ENCODE measurements at regions not wholly inside any gene's neighbourhood (a gene's known extent, or its start where the extent isn't known, plus 50 kb on each side); places are given as distances from the start of the nearest gene placed in this dataset.

DNA sequence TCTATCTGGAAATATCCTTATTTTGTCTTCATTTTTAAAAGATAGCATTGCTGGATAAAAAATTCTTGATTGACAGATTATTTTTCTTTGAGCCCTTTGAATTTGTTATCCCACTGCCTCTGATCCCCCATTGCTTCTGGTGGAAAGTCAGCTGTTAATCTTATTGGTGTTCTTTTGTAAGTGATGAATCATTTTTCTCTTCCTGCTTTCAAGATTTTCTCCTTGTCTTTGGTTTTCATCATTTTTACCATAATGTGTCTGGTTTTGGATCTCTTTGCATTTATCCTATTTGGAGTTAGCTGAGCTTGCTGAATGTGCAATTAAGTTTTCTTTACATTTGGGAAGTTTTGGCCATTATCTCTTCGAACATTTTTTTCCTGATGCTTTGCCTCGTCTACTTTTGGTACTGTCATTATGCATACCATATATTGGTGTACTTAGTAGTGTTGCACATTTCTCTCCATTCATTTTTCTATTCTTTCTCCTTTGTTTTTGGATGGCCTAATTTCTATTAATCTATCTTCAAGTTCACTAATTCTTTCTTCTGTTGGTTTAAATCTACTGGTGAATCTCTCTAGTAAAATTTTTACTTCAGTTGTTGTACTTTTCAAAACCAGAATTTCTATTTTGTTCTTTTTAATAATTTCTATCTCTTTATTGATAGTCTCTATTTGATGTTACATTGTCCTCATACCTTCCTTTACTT, 440.0 kb upstream of the PROK2 start:
- peaks cover 4% of the 10 kb centered on the region for H3K9me3 ChIP-seq (ENCODE audit: control insufficient read depth, insufficient read depth, low read length)
- no peak overlapping the region for H3K4me3 ChIP-seq (ENCODE audit: low read depth, low read length)
- H3K36me3 ChIP-seq (ENCODE audit: control insufficient read depth, insufficient read depth, low read length), result no peaks in the 10 kb centered on the region
- H3K9ac ChIP-seq (ENCODE audit: low read depth, low read length), result no peak overlapping the region
- no peaks in the 10 kb centered on the region for H3K4me1 ChIP-seq (ENCODE audit: control insufficient read depth, insufficient read depth, low read length)
- H3K27me3 ChIP-seq (ENCODE audit: control insufficient read depth, insufficient read depth, low read length), result no peaks in the 10 kb centered on the region

DNA sequence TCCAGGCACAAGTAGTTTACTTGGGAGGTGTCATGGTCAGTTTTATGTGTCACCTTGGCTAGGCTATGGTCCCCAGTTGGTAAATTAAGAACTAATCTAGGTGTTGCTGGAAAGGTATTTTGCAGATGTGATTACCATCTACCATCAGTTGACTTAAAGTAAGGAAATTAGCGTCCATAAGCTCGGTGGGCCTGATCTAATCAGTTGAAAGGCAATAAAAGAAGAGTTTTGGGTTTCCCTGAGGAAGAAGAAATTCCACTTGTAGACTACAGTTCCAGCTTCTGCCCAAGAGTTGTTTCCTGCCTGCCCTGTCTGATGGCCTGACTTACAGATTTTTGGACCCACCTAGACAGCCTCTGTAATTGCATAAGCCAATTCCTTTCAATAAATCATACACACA, 438.7 kb upstream of the PROK2 start:
- Histone ChIP-seq H3K4me3 (ENCODE audit: low read depth, low read length) (no peak overlapping the region), H3K27me3 (ENCODE audit: control insufficient read depth, insufficient read depth, low read length) (no peaks in the 10 kb centered on the region), H3K36me3 (ENCODE audit: control insufficient read depth, insufficient read depth, low read length) (no peaks in the 10 kb centered on the region), H3K9me3 (ENCODE audit: control insufficient read depth, insufficient read depth, low read length) (peaks cover 4% of the 10 kb centered on the region), H3K4me1 (ENCODE audit: control insufficient read depth, insufficient read depth, low read length) (no peaks in the 10 kb centered on the region), H3K9ac (ENCODE audit: low read depth, low read length) (no peak overlapping the region)

DNA sequence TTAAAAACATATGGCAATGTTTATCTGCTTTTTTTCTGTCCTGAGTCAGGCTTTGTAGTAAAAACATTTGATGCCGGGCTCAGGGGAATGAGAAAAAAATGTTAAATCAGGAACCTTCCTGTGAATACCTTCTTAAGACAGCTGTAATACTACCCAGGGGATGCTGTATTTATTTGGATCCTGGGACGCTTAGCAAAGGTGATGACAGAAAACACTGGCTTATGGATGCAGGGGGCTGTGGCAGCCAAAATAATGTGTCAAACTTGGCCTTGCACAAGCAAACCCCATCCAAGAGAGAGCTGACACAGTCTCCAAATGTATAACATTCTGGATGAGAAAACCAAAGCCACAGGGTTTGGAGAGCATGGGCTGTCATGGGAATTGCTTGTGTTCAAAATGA, 438.2 kb upstream of the PROK2 start:
- no peak overlapping the region for H3K9ac ChIP-seq (ENCODE audit: low read depth, low read length)
- no peaks in the 10 kb centered on the region for H3K36me3 ChIP-seq (ENCODE audit: control insufficient read depth, insufficient read depth, low read length)
- H3K27me3 ChIP-seq (ENCODE audit: control insufficient read depth, insufficient read depth, low read length), result no peaks in the 10 kb centered on the region
- H3K4me1 ChIP-seq (ENCODE audit: control insufficient read depth, insufficient read depth, low read length), result no peaks in the 10 kb centered on the region
- peaks cover 4% of the 10 kb centered on the region for H3K9me3 ChIP-seq (ENCODE audit: control insufficient read depth, insufficient read depth, low read length)
- no peak overlapping the region for H3K4me3 ChIP-seq (ENCODE audit: low read depth, low read length)

DNA sequence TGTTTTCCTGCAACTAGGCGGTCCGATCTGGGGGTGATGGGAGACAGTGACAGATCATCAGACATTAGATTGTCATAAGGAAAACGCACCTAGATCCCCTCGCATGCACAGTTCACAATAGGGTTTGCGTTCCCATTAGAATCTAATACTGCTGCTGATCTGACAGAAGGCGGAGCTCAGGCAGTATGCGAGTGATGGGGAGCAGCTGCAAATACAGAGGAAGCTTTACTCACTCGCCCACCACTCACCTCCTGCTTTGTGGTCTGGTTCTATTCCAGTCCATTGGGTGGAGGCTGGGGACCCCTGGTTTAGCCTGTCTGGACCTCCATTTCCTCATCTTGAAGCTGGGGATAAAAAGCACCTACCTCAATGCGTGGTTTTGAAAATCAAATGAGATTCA, 437.5 kb upstream of the PROK2 start:
- no peak overlapping the region for H3K9ac ChIP-seq (ENCODE audit: low read depth, low read length)
- H3K4me3 ChIP-seq (ENCODE audit: low read depth, low read length), result no peak overlapping the region
- H3K9me3 ChIP-seq (ENCODE audit: control insufficient read depth, insufficient read depth, low read length), result peaks cover 4% of the 10 kb centered on the region
- no peaks in the 10 kb centered on the region for H3K27me3 ChIP-seq (ENCODE audit: control insufficient read depth, insufficient read depth, low read length)
- no peaks in the 10 kb centered on the region for H3K4me1 ChIP-seq (ENCODE audit: control insufficient read depth, insufficient read depth, low read length)
- no peaks in the 10 kb centered on the region for H3K36me3 ChIP-seq (ENCODE audit: control insufficient read depth, insufficient read depth, low read length)

DNA sequence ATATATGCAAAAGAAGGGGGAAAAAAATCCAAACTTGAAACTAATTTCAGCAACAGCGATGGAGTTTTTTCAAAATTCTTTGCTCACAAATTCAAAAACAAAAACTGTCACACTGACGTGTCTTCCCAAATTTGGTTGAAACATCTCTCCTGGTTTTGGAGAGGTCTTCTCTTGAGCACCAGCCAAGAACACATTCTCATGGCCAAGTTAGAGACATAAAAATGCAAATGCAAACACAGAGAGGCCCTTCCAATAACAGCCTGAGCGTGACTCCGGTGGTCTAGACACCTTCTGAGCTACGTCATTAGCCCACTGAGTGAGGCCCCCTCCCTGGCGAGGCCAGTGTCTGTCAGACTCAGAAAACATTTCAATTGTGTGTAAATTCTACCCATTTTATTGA, 436.0 kb upstream of the PROK2 start:
- no peaks in the 10 kb centered on the region for H3K27me3 ChIP-seq (ENCODE audit: control insufficient read depth, insufficient read depth, low read length)
- H3K4me3 ChIP-seq (ENCODE audit: low read depth, low read length), result no peak overlapping the region
- no peaks in the 10 kb centered on the region for H3K36me3 ChIP-seq (ENCODE audit: control insufficient read depth, insufficient read depth, low read length)
- H3K4me1 ChIP-seq (ENCODE audit: control insufficient read depth, insufficient read depth, low read length), result no peaks in the 10 kb centered on the region
- peaks cover 4% of the 10 kb centered on the region for H3K9me3 ChIP-seq (ENCODE audit: control insufficient read depth, insufficient read depth, low read length)
- no peak overlapping the region for H3K9ac ChIP-seq (ENCODE audit: low read depth, low read length)

DNA sequence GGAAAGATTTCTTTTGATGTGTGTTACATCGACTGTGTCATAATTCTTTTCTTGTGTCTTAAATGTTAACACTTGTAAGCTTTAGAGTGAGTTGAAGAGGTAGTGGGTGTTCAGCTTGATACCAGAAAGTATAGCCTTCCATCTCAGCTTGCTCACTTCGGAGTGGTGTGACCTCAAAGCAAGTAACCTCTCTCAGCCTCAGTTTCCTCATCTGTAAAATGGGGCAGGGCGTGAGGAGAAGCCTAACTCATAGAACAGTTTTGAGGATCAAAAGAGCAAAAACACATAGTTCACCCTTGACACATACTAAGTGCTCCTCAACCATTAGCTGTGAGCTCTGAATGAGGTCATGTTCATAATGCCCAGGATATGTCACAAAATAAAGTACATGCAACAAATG, 434.8 kb upstream of the PROK2 start:
- H3K27me3 ChIP-seq (ENCODE audit: control insufficient read depth, insufficient read depth, low read length), result no peaks in the 10 kb centered on the region
- no peak overlapping the region for H3K9ac ChIP-seq (ENCODE audit: low read depth, low read length)
- H3K9me3 ChIP-seq (ENCODE audit: control insufficient read depth, insufficient read depth, low read length), result peaks cover 4% of the 10 kb centered on the region
- H3K4me1 ChIP-seq (ENCODE audit: control insufficient read depth, insufficient read depth, low read length), result no peaks in the 10 kb centered on the region
- no peaks in the 10 kb centered on the region for H3K36me3 ChIP-seq (ENCODE audit: control insufficient read depth, insufficient read depth, low read length)
- no peak overlapping the region for H3K4me3 ChIP-seq (ENCODE audit: low read depth, low read length)

DNA sequence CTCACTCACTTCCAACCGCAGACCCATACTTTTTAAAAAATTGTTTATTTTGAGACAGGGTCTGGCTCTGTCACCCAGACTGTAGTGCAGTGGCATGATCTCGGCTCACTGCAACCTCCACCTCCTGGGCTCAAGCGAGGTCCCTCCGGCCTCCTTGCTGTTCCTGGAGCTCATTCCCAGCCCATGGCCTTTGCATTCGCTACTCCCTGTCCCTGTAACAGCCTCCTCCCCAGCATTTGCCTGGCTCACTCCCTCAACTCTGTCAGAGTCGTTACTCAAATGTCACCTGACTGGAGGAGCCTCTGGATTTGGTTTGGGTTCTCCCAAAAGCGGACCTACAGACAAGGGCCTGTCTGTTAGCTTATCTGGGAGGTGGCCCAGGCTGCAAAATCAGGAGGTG, 432.6 kb upstream of the PROK2 start:
- Histone ChIP-seq H3K4me1 (ENCODE audit: control insufficient read depth, insufficient read depth, low read length) (no peaks in the 10 kb centered on the region), H3K4me3 (ENCODE audit: low read depth, low read length) (no peak overlapping the region), H3K9me3 (ENCODE audit: control insufficient read depth, insufficient read depth, low read length) (no peaks in the 10 kb centered on the region), H3K27me3 (ENCODE audit: control insufficient read depth, insufficient read depth, low read length) (no peaks in the 10 kb centered on the region), H3K36me3 (ENCODE audit: control insufficient read depth, insufficient read depth, low read length) (no peaks in the 10 kb centered on the region), H3K9ac (ENCODE audit: low read depth, low read length) (no peak overlapping the region)

DNA sequence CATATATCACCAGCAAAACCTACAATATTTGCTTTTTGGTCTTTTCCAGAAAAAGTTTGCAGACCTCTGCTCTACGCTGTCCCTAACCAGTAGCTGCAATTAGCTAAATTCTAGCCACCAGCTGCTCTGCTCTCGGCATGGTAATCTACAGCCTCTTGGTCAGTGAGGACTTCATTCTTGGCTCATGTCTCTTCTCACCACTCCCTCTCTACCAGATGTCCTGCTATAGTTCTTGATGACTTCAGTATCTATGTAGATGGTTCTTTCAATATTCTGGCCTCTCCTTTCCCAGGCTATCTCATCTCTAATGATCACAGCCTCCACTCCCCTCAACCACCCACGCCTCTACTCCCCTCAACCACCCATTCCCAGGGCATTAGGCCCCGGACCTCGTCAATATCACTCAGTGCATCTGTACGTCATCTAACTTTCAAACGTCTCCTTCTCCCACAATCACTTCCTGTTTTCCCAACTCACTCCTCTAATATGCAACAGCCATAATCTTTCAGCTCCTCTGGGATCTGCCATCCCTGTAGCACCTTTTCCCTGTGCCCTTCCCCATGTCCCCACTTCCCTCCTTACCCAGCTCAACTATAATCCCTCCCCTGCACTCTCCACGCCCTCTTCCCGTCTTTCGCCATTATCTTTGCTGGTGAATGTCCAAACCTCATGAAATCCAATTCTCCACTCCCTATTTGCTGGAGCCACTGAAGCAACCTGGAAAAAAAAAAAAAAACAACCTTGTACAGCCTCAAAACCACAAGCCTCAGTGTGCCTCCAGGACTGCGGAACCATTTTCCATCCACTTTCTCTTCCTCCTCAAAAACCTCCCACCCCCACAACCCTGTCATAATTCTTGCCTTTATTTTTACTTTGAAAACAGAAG, 429.4 kb upstream of the PROK2 start:
- H3K36me3 ChIP-seq (ENCODE audit: control insufficient read depth, insufficient read depth, low read length), result no peaks in the 10 kb centered on the region
- no peaks in the 10 kb centered on the region for H3K27me3 ChIP-seq (ENCODE audit: control insufficient read depth, insufficient read depth, low read length)
- H3K4me1 ChIP-seq (ENCODE audit: control insufficient read depth, insufficient read depth, low read length), result no peaks in the 10 kb centered on the region
- H3K9ac ChIP-seq (ENCODE audit: low read depth, low read length), result no peak overlapping the region
- H3K4me3 ChIP-seq (ENCODE audit: low read depth, low read length), result no peak overlapping the region
- H3K9me3 ChIP-seq (ENCODE audit: control insufficient read depth, insufficient read depth, low read length), result no peaks in the 10 kb centered on the region

DNA sequence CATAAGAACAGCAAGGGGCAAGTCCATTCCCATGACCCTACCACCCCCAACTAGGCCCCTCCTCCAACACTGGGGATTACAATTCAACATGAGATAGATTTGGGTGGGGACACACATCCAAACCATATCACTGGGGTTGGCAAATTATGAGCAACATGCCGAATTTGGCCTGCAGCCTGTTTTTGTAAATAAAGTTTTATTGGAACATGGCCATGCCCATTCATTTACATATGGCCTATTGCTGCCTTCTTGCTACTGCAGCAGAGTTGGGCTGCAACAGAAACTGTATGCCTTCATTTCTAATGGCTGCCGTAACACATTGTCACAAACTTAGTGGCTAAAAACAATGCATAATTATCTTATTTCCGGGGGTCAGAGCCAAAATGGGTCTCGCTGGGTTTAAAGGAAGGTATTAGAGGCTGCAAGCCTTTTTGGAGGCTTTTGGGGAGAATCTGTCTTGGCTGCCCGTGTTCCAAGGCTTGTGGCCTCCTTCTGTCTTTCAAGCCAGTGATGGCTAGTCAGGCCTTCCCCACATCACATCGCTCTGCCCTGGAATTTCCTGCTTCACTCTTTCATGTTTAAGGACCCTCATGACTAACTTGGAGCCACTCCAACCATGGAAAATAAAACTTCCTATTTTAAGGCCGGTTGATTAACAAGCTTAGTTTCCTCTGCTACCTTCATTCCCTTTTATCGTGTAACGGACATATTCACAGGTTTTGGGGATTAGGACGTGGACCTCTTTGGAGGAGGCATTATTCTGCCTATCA, 428.5 kb upstream of the PROK2 start:
- Histone ChIP-seq H3K9me3 (ENCODE audit: control insufficient read depth, insufficient read depth, low read length) (no peaks in the 10 kb centered on the region), H3K4me1 (ENCODE audit: control insufficient read depth, insufficient read depth, low read length) (no peaks in the 10 kb centered on the region), H3K27me3 (ENCODE audit: control insufficient read depth, insufficient read depth, low read length) (no peaks in the 10 kb centered on the region)

DNA sequence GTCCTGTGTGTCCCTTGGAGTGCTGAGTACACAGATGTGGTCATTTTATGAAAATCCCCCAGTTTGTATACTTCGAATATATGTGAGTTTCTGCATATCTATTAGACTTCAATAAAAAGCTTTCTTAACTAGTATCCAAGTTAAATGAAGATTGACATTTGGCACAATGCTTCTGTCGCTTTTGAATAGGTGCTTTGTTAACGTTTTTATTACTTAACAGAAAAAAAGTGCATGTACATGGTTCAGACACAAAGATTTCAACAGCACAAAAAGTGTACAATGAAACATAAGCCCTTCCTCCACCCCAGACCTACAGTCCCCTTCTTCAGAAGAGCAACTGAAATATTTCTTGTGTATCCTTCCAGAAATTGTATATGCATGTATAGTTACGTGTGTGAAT, 427.4 kb upstream of the PROK2 start:
- Histone ChIP-seq H3K4me3 (ENCODE audit: low read depth, low read length) (no peak overlapping the region), H3K36me3 (ENCODE audit: control insufficient read depth, insufficient read depth, low read length) (no peaks in the 10 kb centered on the region), H3K27me3 (ENCODE audit: control insufficient read depth, insufficient read depth, low read length) (no peaks in the 10 kb centered on the region), H3K9ac (ENCODE audit: low read depth, low read length) (no peak overlapping the region), H3K9me3 (ENCODE audit: control insufficient read depth, insufficient read depth, low read length) (no peaks in the 10 kb centered on the region), H3K4me1 (ENCODE audit: control insufficient read depth, insufficient read depth, low read length) (no peaks in the 10 kb centered on the region)

More for the DNA sequence above, 428.5 kb upstream of the PROK2 start:
- Histone ChIP-seq H3K36me3 (ENCODE audit: control insufficient read depth, insufficient read depth, low read length) (no peaks in the 10 kb centered on the region), H3K9ac (ENCODE audit: low read depth, low read length) (no peak overlapping the region), H3K4me3 (ENCODE audit: low read depth, low read length) (no peak overlapping the region)

DNA sequence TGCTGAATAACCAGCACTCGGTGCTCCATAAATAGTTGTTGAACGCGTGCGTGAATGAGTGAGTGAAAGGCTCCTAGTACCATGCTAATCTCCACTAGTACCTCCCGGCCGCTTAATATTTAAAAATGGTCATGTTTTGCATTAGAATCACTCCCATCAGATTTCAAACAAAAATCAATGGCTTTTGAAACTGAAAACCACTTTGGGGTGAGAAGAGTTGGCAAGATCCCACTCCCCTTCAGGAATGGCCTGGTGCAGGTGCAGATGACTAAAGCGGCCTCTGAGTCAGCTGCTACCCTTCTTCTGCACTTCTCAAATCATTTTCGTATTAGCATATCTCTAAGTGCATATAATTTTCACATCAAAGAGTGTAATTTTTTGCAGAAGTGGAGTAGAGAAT, 425.3 kb upstream of the PROK2 start:
- Histone ChIP-seq H3K27me3 (ENCODE audit: control insufficient read depth, insufficient read depth, low read length) (no peaks in the 10 kb centered on the region), H3K4me3 (ENCODE audit: low read depth, low read length) (no peak overlapping the region), H3K36me3 (ENCODE audit: control insufficient read depth, insufficient read depth, low read length) (no peaks in the 10 kb centered on the region), H3K4me1 (ENCODE audit: control insufficient read depth, insufficient read depth, low read length) (no peaks in the 10 kb centered on the region), H3K9ac (ENCODE audit: low read depth, low read length) (no peak overlapping the region), H3K9me3 (ENCODE audit: control insufficient read depth, insufficient read depth, low read length) (no peaks in the 10 kb centered on the region)
